Stimulated activated naive B cell treated with anti-CD40 and anti-IgM and Interleukin-4, amounts not matched to agents 10 μg/mL and 1 μg/mL and 100 μg/mL, for 72 hours (primary cell): ENCODE measurements at regions not wholly inside any gene's neighbourhood (a gene's known extent, or its start where the extent isn't known, plus 50 kb on each side); places are given as distances from the start of the nearest gene placed in this dataset.

Experiments used
- ATAC-seq, 2 donors: fragments of 150-1000 bp; cut with Tn5 transposase; replicated peaks; 2 replicates each; pipeline ENCODE4 v1.10.0; 2021; ENCODE audit warnings: moderate library complexity in 1 of 2
- DNase-seq: peaks from one replicate; pipeline ENCODE4 v3.0.0; 2021
- H3K27ac Mint-ChIP-seq: one replicate; pipeline ENCODE4 v1.8.0; 2022; ENCODE audit warnings: mild to moderate bottlenecking, mixed read lengths
- H3K27me3 Mint-ChIP-seq, 2 donors: one replicate each; pipeline ENCODE4 v1.8.0; 2022; ENCODE audit warnings: mixed read lengths in 2 of 2
- H3K36me3 Mint-ChIP-seq, 2 donors: one replicate each; pipeline ENCODE4 v1.8.0; 2022; ENCODE audit warnings: mixed read lengths in 2 of 2, mild to moderate bottlenecking in 1 of 2
- H3K4me1 Mint-ChIP-seq, 2 donors: one replicate each; pipeline ENCODE4 v1.8.0; 2022; ENCODE audit warnings: mixed read lengths in 2 of 2, mild to moderate bottlenecking in 1 of 2
- H3K4me3 Mint-ChIP-seq, 2 donors: one replicate each; pipeline ENCODE4 v1.8.0; 2022; ENCODE audit warnings: mild to moderate bottlenecking in 2 of 2, mixed read lengths in 2 of 2, moderate library complexity in 1 of 2
- H3K9me3 Mint-ChIP-seq, 2 donors: one replicate each; pipeline ENCODE4 v1.8.0; 2022; ENCODE audit warnings: mixed read lengths in 2 of 2, mild to moderate bottlenecking in 1 of 2

GRCh38 chr3:132261506-132261905 is 55.7 kb upstream of the ACP3 start:
- Mint-ChIP-seq H3K27ac (no peak overlapping the region), H3K4me1 (no peaks in the 10 kb centered on the region), H3K36me3 (no peaks in the 10 kb centered on the region), H3K27me3 (peaks cover 9 to 11% of the 10 kb centered on the region in 2 donors), H3K9me3 (no peaks in the 10 kb centered on the region), H3K4me3 (no peak overlapping the region)
- DNase-seq, result no peak
- ATAC-seq, result no peak

- Mint-ChIP-seq H3K36me3 (no peaks in the 10 kb centered on the region), H3K4me1 (no peaks in the 10 kb centered on the region), H3K27ac (no peak overlapping the region), H3K4me3 (no peak overlapping the region), H3K27me3 (peaks cover 9 to 11% of the 10 kb centered on the region in 2 donors), H3K9me3 (no peaks in the 10 kb centered on the region)
- no peak for DNase-seq
- ATAC-seq, result no peak
Measured at GRCh38 chr3:132262305-132262704, 54.9 kb upstream of the ACP3 start.

GRCh38 chr3:132262956-132263355 is 54.3 kb upstream of the ACP3 start:
- DNase-seq (no peak), ATAC-seq (no peak)
- no peak overlapping the region for H3K27ac Mint-ChIP-seq
- peaks cover 9 to 11% of the 10 kb centered on the region in 2 donors for H3K27me3 Mint-ChIP-seq
- no peaks in the 10 kb centered on the region for H3K36me3 Mint-ChIP-seq
- H3K4me3 Mint-ChIP-seq, result no peak overlapping the region
- no peaks in the 10 kb centered on the region for H3K9me3 Mint-ChIP-seq
- no peaks in the 10 kb centered on the region for H3K4me1 Mint-ChIP-seq

GRCh38 chr3:132265028-132265427 is 52.2 kb upstream of the ACP3 start:
- Mint-ChIP-seq H3K9me3 (no peaks in the 10 kb centered on the region), H3K27ac (no peak overlapping the region), H3K27me3 (peaks cover 9 to 11% of the 10 kb centered on the region in 2 donors), H3K36me3 (no peaks in the 10 kb centered on the region), H3K4me3 (no peak overlapping the region), H3K4me1 (no peaks in the 10 kb centered on the region)
- ATAC-seq (no peak), DNase-seq (no peak)

GRCh38 chr3:132265488-132265887 is 51.7 kb upstream of the ACP3 start:
- Mint-ChIP-seq H3K27ac (no peak overlapping the region), H3K27me3 (peaks cover 9 to 11% of the 10 kb centered on the region in 2 donors), H3K4me1 (no peaks in the 10 kb centered on the region), H3K36me3 (no peaks in the 10 kb centered on the region), H3K4me3 (no peak overlapping the region), H3K9me3 (no peaks in the 10 kb centered on the region)
- no peak for DNase-seq
- no peak for ATAC-seq

- no peaks in the 10 kb centered on the region for H3K36me3 Mint-ChIP-seq
- H3K27ac Mint-ChIP-seq, result no peak overlapping the region
- H3K4me3 Mint-ChIP-seq, result no peak overlapping the region
- ATAC-seq, result no peak
- peaks cover 9 to 11% of the 10 kb centered on the region in 2 donors for H3K27me3 Mint-ChIP-seq
- no peak for DNase-seq
- H3K4me1 Mint-ChIP-seq, result no peaks in the 10 kb centered on the region
- H3K9me3 Mint-ChIP-seq, result no peaks in the 10 kb centered on the region
Measured at GRCh38 chr3:132267391-132267993, 49.7 kb upstream of the ACP3 start.
